ENCODE measurements at regions not wholly inside any gene's neighbourhood (a gene's known extent, or its start where the extent isn't known, plus 50 kb on each side); places are given as distances from the start of the nearest gene placed in this dataset.
A peak's percentile ranks its signal among the peaks of the same experiment; 100 is the strongest.
"Not testable (repeated sequence)": the region's sequence is repeated elsewhere in the genome, so short reads cannot be mapped to it uniquely, and the experiment has no call there.

DNA sequence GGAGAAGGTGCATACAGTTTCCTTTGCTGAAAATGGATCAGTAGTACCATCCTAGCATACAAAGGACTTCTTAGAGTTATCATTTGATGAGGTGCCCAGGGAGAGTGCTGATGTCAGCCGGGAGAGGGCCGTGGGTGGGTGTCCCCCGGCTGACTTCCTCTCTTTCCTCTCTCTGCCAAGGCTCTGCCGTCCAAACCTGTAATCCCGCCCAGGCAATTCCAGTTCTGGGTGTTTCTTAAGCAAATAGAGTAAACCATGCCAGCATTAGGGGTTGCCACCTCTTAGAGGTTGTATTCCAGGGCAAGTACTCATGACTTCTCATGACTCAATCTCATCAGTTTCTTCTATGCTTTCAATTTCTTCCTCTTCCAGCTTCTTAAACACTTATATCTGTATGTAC, 117.2 kb downstream of the GATA6 start:
- Histone ChIP-seq H3K27ac (peak overlapping the region; percentile 56 to 57), H3K9me3 (no peaks in the 10 kb centered on the region), H3K36me3 (no peaks in the 10 kb centered on the region), H3K4me3 (peak overlapping the region in 2 of 3 donors; percentile 26 to 40), H3K4me1 (peaks cover 0 to 11% of the 10 kb centered on the region in 2 donors), H3K27me3 (no peaks in the 10 kb centered on the region)
- TF ChIP-seq POLR2A (IDR thresholded peaks at IDR 0.05) (no peak), POLR2AphosphoS5 (IDR thresholded peaks at IDR 0.05) (no peak)
- TF ChIP-seq, protein P1, sequence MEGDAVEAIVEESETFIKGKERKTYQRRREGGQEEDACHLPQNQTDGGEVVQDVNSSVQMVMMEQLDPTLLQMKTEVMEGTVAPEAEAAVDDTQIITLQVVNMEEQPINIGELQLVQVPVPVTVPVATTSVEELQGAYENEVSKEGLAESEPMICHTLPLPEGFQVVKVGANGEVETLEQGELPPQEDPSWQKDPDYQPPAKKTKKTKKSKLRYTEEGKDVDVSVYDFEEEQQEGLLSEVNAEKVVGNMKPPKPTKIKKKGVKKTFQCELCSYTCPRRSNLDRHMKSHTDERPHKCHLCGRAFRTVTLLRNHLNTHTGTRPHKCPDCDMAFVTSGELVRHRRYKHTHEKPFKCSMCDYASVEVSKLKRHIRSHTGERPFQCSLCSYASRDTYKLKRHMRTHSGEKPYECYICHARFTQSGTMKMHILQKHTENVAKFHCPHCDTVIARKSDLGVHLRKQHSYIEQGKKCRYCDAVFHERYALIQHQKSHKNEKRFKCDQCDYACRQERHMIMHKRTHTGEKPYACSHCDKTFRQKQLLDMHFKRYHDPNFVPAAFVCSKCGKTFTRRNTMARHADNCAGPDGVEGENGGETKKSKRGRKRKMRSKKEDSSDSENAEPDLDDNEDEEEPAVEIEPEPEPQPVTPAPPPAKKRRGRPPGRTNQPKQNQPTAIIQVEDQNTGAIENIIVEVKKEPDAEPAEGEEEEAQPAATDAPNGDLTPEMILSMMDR (IDR thresholded peaks at IDR 0.05) = no peak
- peak in 1 of 2 donors; percentile 41 for DNase-seq (ENCODE audit: low spot score in 2 of 2)
- intact Hi-C loops (cut with DNase I; ENCODE audit: low total_unique reads) = no loop called here

DNA sequence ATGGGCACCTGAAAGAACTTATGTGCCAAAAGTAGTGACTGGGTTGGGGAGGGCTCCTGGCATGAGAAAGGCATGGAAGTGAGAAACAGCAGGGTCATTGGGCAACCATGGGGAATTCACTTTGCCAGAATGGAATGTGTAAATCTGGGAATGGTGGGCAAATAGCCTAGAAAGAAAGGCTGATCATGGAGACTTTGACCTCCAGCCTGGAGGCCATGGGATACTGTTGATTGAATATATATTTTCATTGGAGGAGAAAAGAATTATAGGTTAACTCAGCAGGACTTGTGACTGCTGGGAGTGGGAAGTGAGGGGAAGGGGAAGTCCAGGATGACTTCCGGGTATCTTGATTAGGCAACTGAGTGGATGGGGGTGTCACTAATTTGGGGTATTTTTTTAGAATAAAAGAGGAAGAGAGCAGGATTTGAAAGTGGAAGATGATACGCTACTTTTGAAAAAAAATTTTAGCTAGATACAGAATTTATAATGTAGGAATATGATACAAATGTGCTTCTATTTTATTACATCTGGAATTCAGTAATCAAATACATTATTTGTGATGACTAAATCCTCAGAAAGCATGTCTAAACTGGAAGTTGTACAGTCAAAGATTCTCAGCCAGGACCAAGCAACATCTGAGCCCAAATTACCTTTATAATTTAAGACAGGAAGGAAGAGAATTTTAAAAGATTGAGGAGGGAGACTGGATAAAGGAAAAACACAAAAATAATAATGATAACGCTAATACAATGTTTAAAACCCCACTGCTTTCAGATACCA, 116.2 kb downstream of the GATA6 start:
- H3K36me3 ChIP-seq = no peaks in the 10 kb centered on the region
- no peak for DNase-seq (ENCODE audit: low spot score in 2 of 2)
- no peaks in the 10 kb centered on the region for H3K9me3 ChIP-seq
- TF ChIP-seq POLR2AphosphoS5 (IDR thresholded peaks at IDR 0.05) = no peak
- peak overlapping the region; percentile 56 to 57 for H3K27ac ChIP-seq
- H3K27me3 ChIP-seq = no peaks in the 10 kb centered on the region
- peaks cover 0 to 11% of the 10 kb centered on the region in 2 donors for H3K4me1 ChIP-seq
- H3K4me3 ChIP-seq = no peak overlapping the region
- intact Hi-C loops (cut with DNase I; ENCODE audit: low total_unique reads) = no loop called here

DNA sequence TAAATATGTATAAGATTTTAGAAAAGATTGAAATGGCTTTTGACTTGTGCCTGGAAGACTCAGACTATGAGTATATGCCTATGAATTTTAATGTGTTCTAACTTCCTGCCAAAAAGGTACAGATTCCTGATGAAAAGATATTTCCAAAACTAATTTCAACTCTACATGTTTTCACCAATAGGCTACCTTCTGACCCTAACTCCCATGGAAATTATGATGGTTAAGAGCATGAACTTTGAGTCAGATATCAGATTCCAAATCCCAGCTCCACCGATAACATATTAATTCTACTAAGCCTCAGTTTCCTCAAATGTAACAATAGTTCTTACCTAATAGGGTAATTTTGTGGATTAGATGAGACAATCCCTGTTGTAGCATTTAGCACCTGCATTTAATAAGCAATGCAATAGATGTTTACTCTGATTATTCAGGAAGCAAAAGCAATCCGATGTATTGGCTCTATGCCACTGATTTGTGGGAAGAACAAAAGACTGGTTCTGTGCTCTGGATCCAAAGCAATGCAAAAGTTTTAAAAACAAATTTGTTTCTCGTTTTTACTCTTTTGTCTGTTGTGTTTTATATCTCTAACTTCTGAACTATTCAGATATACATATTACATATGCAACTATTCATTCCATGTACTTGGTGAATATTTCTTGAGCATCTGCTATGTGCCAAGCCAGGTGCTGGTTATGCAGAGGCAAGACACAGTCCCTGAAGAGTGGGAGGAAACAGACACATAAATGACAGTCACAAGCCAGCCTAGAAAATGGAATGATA, 115.4 kb downstream of the GATA6 start:
- no peak for TF ChIP-seq POLR2AphosphoS5 (IDR thresholded peaks at IDR 0.05)
- TF ChIP-seq, protein P1 (IDR thresholded peaks at IDR 0.05) = no peak
- TF ChIP-seq POLR2A (IDR thresholded peaks at IDR 0.05) = no peak
- Histone ChIP-seq H3K9me3 (no peaks in the 10 kb centered on the region), H3K4me1 (peaks cover 0 to 11% of the 10 kb centered on the region in 2 donors), H3K27me3 (no peaks in the 10 kb centered on the region), H3K4me3 (no peak overlapping the region), H3K27ac (no peak overlapping the region), H3K36me3 (no peaks in the 10 kb centered on the region)
- DNase-seq (ENCODE audit: low spot score in 2 of 2) = no peak
- intact Hi-C loops (cut with DNase I; ENCODE audit: low total_unique reads) = no loop called here

DNA sequence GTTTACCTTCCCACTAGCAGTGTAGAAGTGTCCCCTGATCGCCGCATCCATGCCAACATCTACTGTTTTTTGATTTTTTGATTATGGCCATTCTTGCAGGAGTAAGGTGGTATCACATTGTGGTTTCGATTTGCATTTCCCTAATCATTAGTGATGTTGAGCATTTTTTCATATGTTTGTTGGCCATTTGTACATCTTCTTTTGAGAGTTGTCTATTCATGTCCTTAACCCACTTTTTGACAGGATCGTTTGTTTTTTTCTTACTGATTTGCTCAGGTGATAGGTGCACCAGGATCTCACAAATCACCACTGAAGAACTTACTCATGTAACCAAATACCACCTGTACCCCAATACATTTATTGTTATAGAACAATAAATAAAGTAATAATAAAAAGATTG, 114.5 kb downstream of the GATA6 start:
- H3K9me3 ChIP-seq; intact Hi-C loops (cut with DNase I; ENCODE audit: low total_unique reads); H3K27me3 ChIP-seq; DNase-seq (ENCODE audit: low spot score in 2 of 2); H3K36me3 ChIP-seq; H3K4me3 ChIP-seq: not testable (repeated sequence)
- Histone ChIP-seq H3K27ac (peak overlapping the region in 1 of 2 donors; percentile 67), H3K4me1 (peaks cover 0 to 11% of the 10 kb centered on the region in 2 donors)

DNA sequence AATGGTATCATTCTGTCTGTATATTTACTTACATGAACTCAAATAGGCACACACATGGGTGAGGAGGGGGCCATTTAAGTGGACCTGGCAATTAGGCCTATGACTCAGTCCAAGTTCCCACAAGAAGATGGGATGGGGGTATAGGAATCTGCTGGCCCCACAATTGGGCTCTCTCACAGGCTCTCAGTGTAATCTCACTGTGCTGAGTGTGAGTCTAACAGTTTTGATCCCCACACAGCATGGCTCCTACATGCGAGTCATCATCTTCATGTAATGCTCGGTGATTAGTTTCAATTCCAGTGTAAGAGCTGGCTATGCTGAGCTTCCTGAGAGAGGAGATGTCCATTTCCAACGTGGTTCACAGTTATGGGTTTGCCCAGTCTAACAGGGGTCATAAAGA, 114.0 kb downstream of the GATA6 start:
- Histone ChIP-seq H3K27ac (peak overlapping the region; percentile 5 to 67), H3K9me3 (no peaks in the 10 kb centered on the region), H3K4me1 (peaks cover 0 to 11% of the 10 kb centered on the region in 2 donors)

More for the DNA sequence above, 114.0 kb downstream of the GATA6 start:
- no peak for DNase-seq (ENCODE audit: low spot score in 2 of 2)
- no peak overlapping the region for H3K4me3 ChIP-seq
- H3K27me3 ChIP-seq = no peaks in the 10 kb centered on the region
- no peaks in the 10 kb centered on the region for H3K36me3 ChIP-seq
- intact Hi-C loops (cut with DNase I; ENCODE audit: low total_unique reads) = no loop called here
- no peak for TF ChIP-seq POLR2AphosphoS5 (IDR thresholded peaks at IDR 0.05)
- TF ChIP-seq POLR2A (IDR thresholded peaks at IDR 0.05) = no peak
- TF ChIP-seq, protein P1 (IDR thresholded peaks at IDR 0.05) = no peak
